ENCODE measurements at regions not wholly inside any gene's neighbourhood (a gene's known extent, or its start where the extent isn't known, plus 50 kb on each side); places are given as distances from the start of the nearest gene placed in this dataset.

DNA sequence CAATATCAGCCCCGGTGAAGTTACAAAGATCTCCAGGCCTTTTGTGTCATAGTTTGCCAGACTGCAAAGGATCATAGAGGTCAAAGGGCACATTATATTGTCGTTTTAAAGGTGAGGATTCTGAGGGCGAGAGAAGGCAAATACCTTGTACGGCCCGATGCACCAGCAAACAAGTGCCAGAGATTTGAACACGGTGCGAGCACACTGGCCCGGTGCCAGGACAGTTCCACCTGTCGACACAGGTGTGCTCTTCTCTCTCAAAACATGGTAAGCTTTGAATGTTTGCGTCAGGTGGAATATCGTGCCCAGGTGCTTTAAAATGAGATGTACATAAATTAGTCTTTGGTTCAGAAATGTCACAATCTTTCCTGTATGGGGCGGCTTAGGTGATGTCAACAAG is 776.1 kb upstream of the ID2 start:
- Histone ChIP-seq H3K9me3 (ENCODE audit: control insufficient read depth, low read length) (no peaks in the 10 kb centered on the region), H3K4me2 (ENCODE audit: low read length, poor library complexity, severe bottlenecking) (no peak overlapping the region), H3K27me3 (ENCODE audit: control insufficient read depth in 1 of 2, insufficient read depth in 1 of 2, low read length in 2 of 2) (peaks cover 0 to 10% of the 10 kb centered on the region in 2 experiments), H4K8ac (ENCODE audit: low read length) (no peak overlapping the region), H2AFZ (ENCODE audit: low read depth, low read length) (no peak overlapping the region), H2BK15ac (ENCODE audit: low read depth, poor library complexity, severe bottlenecking) (no peak overlapping the region), H2BK120ac (ENCODE audit: low read depth, low read length) (no peak overlapping the region), H3K4ac (ENCODE audit: low read depth in 1 of 2, low read length in 2 of 2) (no peak overlapping the region), H3K18ac (ENCODE audit: low read depth in 1 of 2, low read length in 2 of 2) (no peak overlapping the region), H2BK5ac (ENCODE audit: low read depth, low read length, poor library complexity, severe bottlenecking) (no peak overlapping the region), H3K79me1 (replicated peaks; ENCODE audit: low read length, poor library complexity, severe bottlenecking) (no peaks in the 10 kb centered on the region), H3K4me1 (ENCODE audit: control insufficient read depth, insufficient read depth, low read depth, low read length) (no peaks in the 10 kb centered on the region), H3K9ac (ENCODE audit: low read length) (no peak overlapping the region), H3K14ac (ENCODE audit: low read length in 2 of 2) (no peak overlapping the region), H2AK5ac (ENCODE audit: low read length, severe bottlenecking) (no peak overlapping the region), H3K23ac (ENCODE audit: low read length in 2 of 2) (no peak overlapping the region), H3K36me3 (ENCODE audit: control insufficient read depth in 1 of 2, insufficient read depth in 2 of 2, low read depth in 1 of 2, low read length in 2 of 2) (no peaks in the 10 kb centered on the region), H4K91ac (ENCODE audit: low read length) (no peak overlapping the region), H2BK12ac (ENCODE audit: low read length in 2 of 2) (no peak overlapping the region), H3K27ac (ENCODE audit: low read length, poor library complexity, severe bottlenecking) (no peak overlapping the region), H3K4me3 (ENCODE audit: insufficient read depth in 1 of 2, low read depth in 1 of 2, low read length in 2 of 2) (no peak overlapping the region)
- 93% methylated on average over 12 of the region's 12 CpGs for WGBS
- DNase-seq, result no peak

- Histone ChIP-seq H4K91ac (ENCODE audit: low read length) (no peak overlapping the region), H3K4me3 (ENCODE audit: insufficient read depth in 1 of 2, low read depth in 1 of 2, low read length in 2 of 2) (no peak overlapping the region), H3K9me3 (ENCODE audit: control insufficient read depth, low read length) (no peaks in the 10 kb centered on the region), H3K79me1 (replicated peaks; ENCODE audit: low read length, poor library complexity, severe bottlenecking) (no peaks in the 10 kb centered on the region), H3K27ac (ENCODE audit: low read length, poor library complexity, severe bottlenecking) (no peak overlapping the region), H2AK5ac (ENCODE audit: low read length, severe bottlenecking) (no peak overlapping the region), H2BK12ac (ENCODE audit: low read length in 2 of 2) (no peak overlapping the region), H2AFZ (ENCODE audit: low read depth, low read length) (no peak overlapping the region), H3K18ac (ENCODE audit: low read depth in 1 of 2, low read length in 2 of 2) (no peak overlapping the region), H2BK5ac (ENCODE audit: low read depth, low read length, poor library complexity, severe bottlenecking) (no peak overlapping the region), H2BK120ac (ENCODE audit: low read depth, low read length) (no peak overlapping the region), H3K14ac (ENCODE audit: low read length in 2 of 2) (no peak overlapping the region), H2BK15ac (ENCODE audit: low read depth, poor library complexity, severe bottlenecking) (no peak overlapping the region), H3K36me3 (ENCODE audit: control insufficient read depth in 1 of 2, insufficient read depth in 2 of 2, low read depth in 1 of 2, low read length in 2 of 2) (no peaks in the 10 kb centered on the region), H4K8ac (ENCODE audit: low read length) (no peak overlapping the region), H3K23ac (ENCODE audit: low read length in 2 of 2) (no peak overlapping the region), H3K4me2 (ENCODE audit: low read length, poor library complexity, severe bottlenecking) (no peak overlapping the region), H3K4me1 (ENCODE audit: control insufficient read depth, insufficient read depth, low read depth, low read length) (no peaks in the 10 kb centered on the region), H3K9ac (ENCODE audit: low read length) (no peak overlapping the region), H3K4ac (ENCODE audit: low read depth in 1 of 2, low read length in 2 of 2) (no peak overlapping the region), H3K27me3 (ENCODE audit: control insufficient read depth in 1 of 2, insufficient read depth in 1 of 2, low read length in 2 of 2) (peaks cover 0 to 10% of the 10 kb centered on the region in 2 experiments)
- no peak for DNase-seq
- 87% methylated on average over 6 of the region's 6 CpGs for WGBS
Measured at GRCh38 chr2:7906431-7906830, 775.4 kb upstream of the ID2 start.

DNA sequence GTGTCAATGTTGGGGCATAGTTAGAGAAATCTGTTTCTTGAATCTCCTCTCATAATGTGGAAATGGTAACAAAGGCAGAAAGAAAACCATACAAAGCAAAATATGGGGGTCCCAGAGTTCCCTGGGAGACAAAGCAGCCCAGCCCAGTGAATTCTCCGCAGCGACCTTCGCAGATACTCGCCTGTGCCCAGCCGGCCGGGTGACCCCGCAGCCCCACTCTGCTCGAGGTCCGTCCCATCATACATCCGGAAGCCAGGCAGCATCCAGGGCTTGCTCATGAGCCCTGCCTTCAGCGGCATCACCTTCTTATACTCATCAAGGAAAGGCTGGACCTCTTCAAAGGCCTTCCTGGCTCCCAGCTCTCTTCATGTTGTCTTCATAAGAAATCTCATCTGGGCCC is 774.8 kb upstream of the ID2 start:
- H3K9me3 ChIP-seq (ENCODE audit: control insufficient read depth, low read length), result no peaks in the 10 kb centered on the region
- no peaks in the 10 kb centered on the region for H3K36me3 ChIP-seq (ENCODE audit: control insufficient read depth in 1 of 2, insufficient read depth in 2 of 2, low read depth in 1 of 2, low read length in 2 of 2)
- H2BK12ac ChIP-seq (ENCODE audit: low read length in 2 of 2), result no peak overlapping the region
- no peak overlapping the region for H4K91ac ChIP-seq (ENCODE audit: low read length)
- no peak overlapping the region for H2AFZ ChIP-seq (ENCODE audit: low read depth, low read length)
- WGBS, result 96% methylated on average over 11 of the region's 11 CpGs
- H3K18ac ChIP-seq (ENCODE audit: low read depth in 1 of 2, low read length in 2 of 2), result no peak overlapping the region
- H3K4me2 ChIP-seq (ENCODE audit: low read length, poor library complexity, severe bottlenecking), result no peak overlapping the region
- no peak overlapping the region for H4K8ac ChIP-seq (ENCODE audit: low read length)
- H3K9ac ChIP-seq (ENCODE audit: low read length), result no peak overlapping the region
- no peak overlapping the region for H3K4ac ChIP-seq (ENCODE audit: low read depth in 1 of 2, low read length in 2 of 2)
- DNase-seq, result no peak
- no peak overlapping the region for H2BK5ac ChIP-seq (ENCODE audit: low read depth, low read length, poor library complexity, severe bottlenecking)
- no peaks in the 10 kb centered on the region for H3K79me1 ChIP-seq (replicated peaks; ENCODE audit: low read length, poor library complexity, severe bottlenecking)
- H3K4me1 ChIP-seq (ENCODE audit: control insufficient read depth, insufficient read depth, low read depth, low read length), result no peaks in the 10 kb centered on the region
- H3K27me3 ChIP-seq (ENCODE audit: control insufficient read depth in 1 of 2, insufficient read depth in 1 of 2, low read length in 2 of 2), result peaks cover 0 to 10% of the 10 kb centered on the region in 2 experiments
- no peak overlapping the region for H2AK5ac ChIP-seq (ENCODE audit: low read length, severe bottlenecking)
- no peak overlapping the region for H2BK15ac ChIP-seq (ENCODE audit: low read depth, poor library complexity, severe bottlenecking)
- no peak overlapping the region for H3K14ac ChIP-seq (ENCODE audit: low read length in 2 of 2)
- no peak overlapping the region for H2BK120ac ChIP-seq (ENCODE audit: low read depth, low read length)
- H3K4me3 ChIP-seq (ENCODE audit: insufficient read depth in 1 of 2, low read depth in 1 of 2, low read length in 2 of 2), result no peak overlapping the region
- no peak overlapping the region for H3K23ac ChIP-seq (ENCODE audit: low read length in 2 of 2)
- no peak overlapping the region for H3K27ac ChIP-seq (ENCODE audit: low read length, poor library complexity, severe bottlenecking)

DNA sequence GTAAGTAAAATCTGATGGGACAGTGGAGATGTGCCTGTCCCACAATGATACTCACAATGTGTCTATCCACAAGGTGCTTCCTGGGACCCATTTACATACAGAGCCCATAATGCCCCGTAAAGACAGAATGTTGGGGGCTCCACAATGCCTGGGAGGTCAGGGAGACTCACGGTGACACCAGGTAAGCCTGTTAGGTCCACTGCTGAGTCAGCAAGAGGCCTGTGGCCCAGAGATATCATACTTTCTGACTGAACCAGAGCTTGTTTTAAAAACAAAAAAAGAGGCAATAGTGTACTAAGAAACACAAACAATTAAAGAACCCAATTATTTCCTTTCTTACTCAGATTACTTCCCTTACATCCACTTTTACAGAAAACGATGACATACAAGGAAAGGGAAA is 771.1 kb upstream of the ID2 start:
- Histone ChIP-seq H3K9me3 (ENCODE audit: control insufficient read depth, low read length) (no peaks in the 10 kb centered on the region), H2AFZ (ENCODE audit: low read depth, low read length) (no peak overlapping the region), H2BK12ac (ENCODE audit: low read length in 2 of 2) (no peak overlapping the region), H3K18ac (ENCODE audit: low read depth in 1 of 2, low read length in 2 of 2) (no peak overlapping the region), H3K27ac (ENCODE audit: low read length, poor library complexity, severe bottlenecking) (no peak overlapping the region), H2AK5ac (ENCODE audit: low read length, severe bottlenecking) (no peak overlapping the region), H4K8ac (ENCODE audit: low read length) (no peak overlapping the region), H3K4ac (ENCODE audit: low read depth in 1 of 2, low read length in 2 of 2) (no peak overlapping the region), H2BK5ac (ENCODE audit: low read depth, low read length, poor library complexity, severe bottlenecking) (no peak overlapping the region), H4K91ac (ENCODE audit: low read length) (no peak overlapping the region), H3K4me1 (ENCODE audit: control insufficient read depth, insufficient read depth, low read depth, low read length) (no peaks in the 10 kb centered on the region), H3K79me1 (replicated peaks; ENCODE audit: low read length, poor library complexity, severe bottlenecking) (no peaks in the 10 kb centered on the region), H2BK15ac (ENCODE audit: low read depth, poor library complexity, severe bottlenecking) (no peak overlapping the region), H3K23ac (ENCODE audit: low read length in 2 of 2) (no peak overlapping the region), H3K4me2 (ENCODE audit: low read length, poor library complexity, severe bottlenecking) (no peak overlapping the region), H3K27me3 (ENCODE audit: control insufficient read depth in 1 of 2, insufficient read depth in 1 of 2, low read length in 2 of 2) (no peaks in the 10 kb centered on the region), H3K36me3 (ENCODE audit: control insufficient read depth in 1 of 2, insufficient read depth in 2 of 2, low read depth in 1 of 2, low read length in 2 of 2) (no peaks in the 10 kb centered on the region), H2BK120ac (ENCODE audit: low read depth, low read length) (no peak overlapping the region), H3K9ac (ENCODE audit: low read length) (no peak overlapping the region), H3K4me3 (ENCODE audit: insufficient read depth in 1 of 2, low read depth in 1 of 2, low read length in 2 of 2) (no peak overlapping the region), H3K14ac (ENCODE audit: low read length in 2 of 2) (no peak overlapping the region)
- no peak for DNase-seq
- 76% methylated on average over 3 of the region's 3 CpGs for WGBS

Measured in mesenchymal stem cell (in vitro differentiated cells and primary cell).